HG02610 (cell line): ENCODE measurements at regions not wholly inside any gene's neighbourhood (a gene's known extent, or its start where the extent isn't known, plus 50 kb on each side); places are given as distances from the start of the nearest gene placed in this dataset.

Experiments used
- ATAC-seq: cut with Tn5 transposase; IDR thresholded peaks from one replicate; pipeline ENCODE4 v1.9.1; 2021; ENCODE audit warnings: mild to moderate bottlenecking, moderate library complexity; ENCODE audit not compliant: unreplicated experiment

GRCh38 chr3:71858503-71859122, 73.7 kb upstream of the PROK2 start:
- no peak for ATAC-seq

GRCh38 chr3:71857956-71858355, 73.0 kb upstream of the PROK2 start:
- ATAC-seq: no peak

- no peak for ATAC-seq
These were observed 69.8 kb upstream of the PROK2 start for GRCh38 chr3:71854706-71855105.

- ATAC-seq: no peak
These were observed 69.1 kb upstream of the PROK2 start for GRCh38 chr3:71854096-71854495.

- ATAC-seq: no peak
These were observed 66.9 kb upstream of the PROK2 start for GRCh38 chr3:71851878-71852277.

GRCh38 chr3:71850654-71851053, 65.7 kb upstream of the PROK2 start:
- ATAC-seq: no peak

GRCh38 chr3:71849681-71850080, 64.7 kb upstream of the PROK2 start:
- no peak for ATAC-seq

GRCh38 chr3:71847794-71848193, 62.8 kb upstream of the PROK2 start:
- no peak for ATAC-seq

- no peak for ATAC-seq
These were observed 61.2 kb upstream of the PROK2 start for GRCh38 chr3:71846185-71846584.

- ATAC-seq: no peak
These were observed 58.1 kb upstream of the PROK2 start for GRCh38 chr3:71843071-71843470.

- ATAC-seq: no peak
These were observed 53.5 kb upstream of the PROK2 start for GRCh38 chr3:71838406-71838805.
